PC-9 (cell line): ENCODE measurements at regions not wholly inside any gene's neighbourhood (a gene's known extent, or its start where the extent isn't known, plus 50 kb on each side); places are given as distances from the start of the nearest gene placed in this dataset.

Experiments used
- BruUV-seq: library from RNA; stranded (reverse); fragments of 400-500 nt; replicated peaks from 2 replicates; lab custom pipeline; 2021; lab: Mats Ljungman, UMichigan
- CTCF ChIA-PET: fragments of 300-600 bp; sonication (Branson Sonifier 250); formaldehyde crosslinking; loops from one replicate; lab custom pipeline; 2022; ENCODE audit warnings: antibody characterized with exemption; lab: Charles Lee
- POLR2A ChIA-PET: fragments of 300-600 bp; sonication (Branson Sonifier 250); formaldehyde crosslinking; loops from one replicate; lab custom pipeline; 2022; ENCODE audit warnings: antibody characterized with exemption; ENCODE audit not compliant: unreplicated experiment; lab: Charles Lee
- DNase-seq, 2 experiments: peaks; one replicate each; pipeline versions ENCODE4 v3.0.0 to v3.0.0-alpha.2; 2015 to 2022; ENCODE audit warnings: mixed read lengths in 1 of 2
- H2AFZ ChIP-seq: fragments of 200-600 bp; sonication (generic); 2 replicates; pipeline ENCODE4 v1.8.1; 2017; ENCODE audit warnings: antibody characterized with exemption
- H3F3A ChIP-seq: fragments of 200-600 bp; sonication (generic); 2 replicates; pipeline ENCODE4 v1.8.1; 2017; ENCODE audit warnings: antibody characterized with exemption, mild to moderate bottlenecking, low read depth; ENCODE audit not compliant: insufficient read depth
- H3K27ac ChIP-seq: fragments of 200-600 bp; sonication (generic); 2 replicates; pipeline ENCODE4 v1.6.1; 2016; ENCODE audit warnings: mixed run types
- H3K27me3 ChIP-seq: fragments of 200-600 bp; sonication (generic); 2 replicates; pipeline ENCODE4 v1.6.1; 2016; ENCODE audit warnings: low read depth, mixed run types; ENCODE audit not compliant: insufficient read depth
- H3K36me3 ChIP-seq: fragments of 200-600 bp; sonication (generic); 2 replicates; pipeline ENCODE4 v1.6.1; 2016; ENCODE audit warnings: low read depth, mixed run types
- H3K4me1 ChIP-seq: fragments of 200-600 bp; sonication (generic); replicated peaks from 2 replicates; pipeline ENCODE4 v1.6.1; 2016; ENCODE audit warnings: mixed run types; ENCODE audit not compliant: insufficient read depth
- H3K4me2 ChIP-seq: fragments of 200-600 bp; sonication (generic); 2 replicates; pipeline ENCODE4 v1.6.1; 2017; ENCODE audit warnings: mixed run types
- H3K4me3 ChIP-seq: fragments of 200-600 bp; sonication (generic); 2 replicates; pipeline ENCODE4 v1.6.1; 2016; ENCODE audit warnings: mixed run types
- H3K79me2 ChIP-seq: fragments of 200-600 bp; sonication (generic); 2 replicates; pipeline ENCODE4 v1.6.1; 2017; ENCODE audit warnings: low read depth, mixed run types
- H3K9me2 ChIP-seq: fragments of 200-600 bp; sonication (generic); 2 replicates; pipeline ENCODE4 v1.8.1; 2017; ENCODE audit warnings: mild to moderate bottlenecking; ENCODE audit not compliant: insufficient read depth
- H3K9me3 ChIP-seq: fragments of 200-600 bp; sonication (generic); 2 replicates; pipeline ENCODE4 v1.8.1; 2016; ENCODE audit warnings: low read depth; ENCODE audit not compliant: insufficient read depth
- H4K20me1 ChIP-seq: fragments of 200-600 bp; sonication (generic); 2 replicates; pipeline ENCODE4 v1.8.1; 2017; ENCODE audit not compliant: insufficient read depth
- EZH2 ChIP-seq: fragments of 200-600 bp; sonication (generic); IDR thresholded peaks from 2 replicates; pipeline ENCODE4 v1.8.0; 2017; ENCODE audit warnings: antibody characterized with exemption, low read depth
- intact Hi-C: fragments of 100-400 bp; cut with micrococcal nuclease; formaldehyde crosslinking; loops from one replicate; pipeline ENCODE4 v1.10.0; 2022; ENCODE audit not compliant: unreplicated experiment
- TF ChIP-seq, protein P1 (sequence below): fragments of 200-600 bp; sonication (generic); conservative IDR thresholded peaks from 2 replicates; pipeline ENCODE4 v1.6.1; 2017; ENCODE audit warnings: mixed run types, antibody characterized with exemption, mild to moderate bottlenecking, moderate library complexity

- no peak overlapping the region for H3K4me2 ChIP-seq
- TF ChIP-seq, protein P1, sequence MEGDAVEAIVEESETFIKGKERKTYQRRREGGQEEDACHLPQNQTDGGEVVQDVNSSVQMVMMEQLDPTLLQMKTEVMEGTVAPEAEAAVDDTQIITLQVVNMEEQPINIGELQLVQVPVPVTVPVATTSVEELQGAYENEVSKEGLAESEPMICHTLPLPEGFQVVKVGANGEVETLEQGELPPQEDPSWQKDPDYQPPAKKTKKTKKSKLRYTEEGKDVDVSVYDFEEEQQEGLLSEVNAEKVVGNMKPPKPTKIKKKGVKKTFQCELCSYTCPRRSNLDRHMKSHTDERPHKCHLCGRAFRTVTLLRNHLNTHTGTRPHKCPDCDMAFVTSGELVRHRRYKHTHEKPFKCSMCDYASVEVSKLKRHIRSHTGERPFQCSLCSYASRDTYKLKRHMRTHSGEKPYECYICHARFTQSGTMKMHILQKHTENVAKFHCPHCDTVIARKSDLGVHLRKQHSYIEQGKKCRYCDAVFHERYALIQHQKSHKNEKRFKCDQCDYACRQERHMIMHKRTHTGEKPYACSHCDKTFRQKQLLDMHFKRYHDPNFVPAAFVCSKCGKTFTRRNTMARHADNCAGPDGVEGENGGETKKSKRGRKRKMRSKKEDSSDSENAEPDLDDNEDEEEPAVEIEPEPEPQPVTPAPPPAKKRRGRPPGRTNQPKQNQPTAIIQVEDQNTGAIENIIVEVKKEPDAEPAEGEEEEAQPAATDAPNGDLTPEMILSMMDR = no peak
- no peak for TF ChIP-seq EZH2
- no peaks in the 10 kb centered on the region for H3K9me3 ChIP-seq
- H3K27me3 ChIP-seq = no peaks in the 10 kb centered on the region
- H3F3A ChIP-seq = no peaks in the 10 kb centered on the region
- BruUV-seq = no TSS peak
- CTCF ChIA-PET = no interaction called here
- H3K4me3 ChIP-seq = no peak overlapping the region
- H3K27ac ChIP-seq = no peak overlapping the region
- no peak overlapping the region for H2AFZ ChIP-seq
- H3K9me2 ChIP-seq = no peaks in the 10 kb centered on the region
- H3K4me1 ChIP-seq = no peaks in the 10 kb centered on the region
- DNase-seq = no peak
- intact Hi-C loops = no loop called here
- no peaks in the 10 kb centered on the region for H3K79me2 ChIP-seq
- POLR2A ChIA-PET = no interaction called here
- H4K20me1 ChIP-seq = no peaks in the 10 kb centered on the region
- no peaks in the 10 kb centered on the region for H3K36me3 ChIP-seq
These were observed 317.5 kb upstream of the MCTP2 start for GRCh38 chr15:93913871-93914270.

- H3K4me1 ChIP-seq = no peaks in the 10 kb centered on the region
- H3F3A ChIP-seq = no peaks in the 10 kb centered on the region
- no peak overlapping the region for H3K4me2 ChIP-seq
- H3K4me3 ChIP-seq = no peak overlapping the region
- H3K9me2 ChIP-seq = no peaks in the 10 kb centered on the region
- no TSS peak for BruUV-seq
- H2AFZ ChIP-seq = no peak overlapping the region
- ChIA-PET POLR2A (no interaction called here), CTCF (no interaction called here)
- no peak for TF ChIP-seq EZH2
- TF ChIP-seq, protein P1 = no peak
- no peak overlapping the region for H3K27ac ChIP-seq
- no peaks in the 10 kb centered on the region for H3K36me3 ChIP-seq
- H3K27me3 ChIP-seq = no peaks in the 10 kb centered on the region
- H3K9me3 ChIP-seq = no peaks in the 10 kb centered on the region
- no peaks in the 10 kb centered on the region for H4K20me1 ChIP-seq
- intact Hi-C loops = no loop called here
- DNase-seq = no peak
- H3K79me2 ChIP-seq = no peaks in the 10 kb centered on the region
These were observed 318.1 kb upstream of the MCTP2 start for GRCh38 chr15:93913310-93913709.

DNA sequence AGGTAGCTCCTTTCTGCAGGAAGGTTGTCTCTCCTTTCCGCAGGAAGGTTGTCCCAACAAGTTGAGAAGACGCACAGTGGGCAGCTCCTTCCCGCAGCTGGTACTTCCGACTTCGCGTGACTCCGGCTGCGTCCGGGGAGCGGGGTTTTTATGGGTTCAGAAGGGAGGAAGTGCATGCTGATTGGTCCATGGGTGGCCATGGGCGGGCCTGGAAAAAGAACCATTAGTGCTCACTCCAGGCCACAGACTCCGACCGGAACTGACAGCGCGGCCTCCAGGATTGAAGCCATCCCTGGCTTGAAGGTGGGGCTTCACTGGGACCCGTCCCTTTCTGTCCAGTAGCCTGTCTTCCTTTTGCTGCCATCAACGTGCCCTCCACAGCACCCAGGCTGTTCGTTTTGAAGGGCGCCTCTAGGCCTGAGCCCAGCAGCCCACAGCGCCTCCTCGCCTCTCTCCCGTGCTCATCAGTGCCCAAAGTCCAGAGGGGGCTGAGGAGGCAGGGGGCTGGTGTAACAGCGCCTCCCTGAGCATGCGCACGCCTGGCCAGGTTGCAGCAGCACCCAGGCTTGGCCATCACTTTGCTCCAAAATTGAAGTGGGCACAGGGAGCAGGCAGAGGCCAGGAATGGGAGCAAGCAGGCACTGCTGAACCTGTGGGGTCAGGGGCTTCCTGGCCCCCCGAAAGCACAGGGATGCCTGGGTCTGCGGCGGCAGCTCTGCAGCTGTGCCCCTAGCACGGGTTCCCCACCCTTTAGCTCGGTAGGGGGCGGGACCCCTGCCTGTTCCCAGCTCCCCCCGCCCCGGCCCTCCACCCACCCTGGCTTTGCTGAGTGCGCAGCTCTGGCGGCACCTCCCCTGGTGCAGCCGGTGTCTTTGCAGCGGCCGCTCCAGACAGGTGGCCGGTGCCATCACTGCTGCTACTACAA lies 330.6 kb upstream of the MCTP2 start:
- intact Hi-C loops = no loop called here
- Histone ChIP-seq H3K9me2 (no peaks in the 10 kb centered on the region), H3K4me1 (no peaks in the 10 kb centered on the region), H3K4me3 (no peak overlapping the region), H3K27me3 (peaks cover 17% of the 10 kb centered on the region; the same call in 1 of the 2 replicates), H3K79me2 (no peaks in the 10 kb centered on the region), H3K36me3 (no peaks in the 10 kb centered on the region), H4K20me1 (no peaks in the 10 kb centered on the region), H3K4me2 (no peak overlapping the region), H3K27ac (no peak overlapping the region), H3F3A (no peaks in the 10 kb centered on the region), H2AFZ (no peak overlapping the region), H3K9me3 (no peaks in the 10 kb centered on the region)
- BruUV-seq = no TSS peak
- ChIA-PET CTCF (no interaction called here), POLR2A (no interaction called here)
- DNase-seq = no peak
- no peak for TF ChIP-seq EZH2
- TF ChIP-seq, protein P1 = no peak
